K562 (cell line): ENCODE measurements at regions not wholly inside any gene's neighbourhood (a gene's known extent, or its start where the extent isn't known, plus 50 kb on each side); places are given as distances from the start of the nearest gene placed in this dataset.

Experiments
- HIVEP1 ChIP-seq: fragments of 250-450 bp; sonication (Bioruptor Pico); IDR thresholded peaks from 2 replicates; pipeline ENCODE4 v1.4.0; 2020; ENCODE audit warnings: mild to moderate bottlenecking
- SPI1 ChIP-seq: IDR thresholded peaks from 2 replicates; pipeline ENCODE4 v1.6.1; 2011; ENCODE audit warnings: low read depth, low read length, control low read depth, borderline replicate concordance
- YY1 ChIP-seq, 3 experiments: IDR thresholded peaks; 2 replicates each; pipeline ENCODE4 v1.6.1; 2011; ENCODE audit warnings: low read length in 2 of 3, mild to moderate bottlenecking in 2 of 3, moderate library complexity in 2 of 3, borderline replicate concordance in 1 of 3, control low read depth in 1 of 3, low read depth in 1 of 3; ENCODE audit not compliant: insufficient read depth in 3 of 3, insufficient replicate concordance in 2 of 3, control insufficient read depth in 1 of 3, insufficient read length in 1 of 3; ENCODE audit errors: extremely low read depth in 1 of 3
- TF ChIP-seq, protein P1 (sequence below), 3 experiments: IDR thresholded peaks in 2 of 3; conservative IDR thresholded peaks in 1 of 3; 2 replicates each; pipeline ENCODE4 v1.5.1; 2011 to 2012; ENCODE audit warnings: low read length in 3 of 3, mild to moderate bottlenecking in 3 of 3, control low read depth in 2 of 3, improper control_type of control experiment in 1 of 3, inconsistent platforms in 1 of 3, low read depth in 1 of 3, mixed read lengths in 1 of 3, moderate library complexity in 1 of 3; ENCODE audit not compliant: insufficient read depth in 2 of 3
- TF ChIP-seq, protein P2 (sequence below), 3 experiments: fragments of 200-800 bp in 1 of 3; fragments of 250-450 bp in 1 of 3; fragments of 450-650 bp in 1 of 3; sonication (Bioruptor Pico) in 1 of 3; sonication (Bioruptor generic) in 1 of 3; formaldehyde crosslinking in 1 of 3; IDR thresholded peaks; 2 replicates each; pipeline versions ENCODE4 v1.6.1 to v1.8.0; 2016 to 2022; ENCODE audit warnings: mild to moderate bottlenecking in 2 of 3, missing genetic modification characterization in 2 of 3, missing compliant biosample characterization in 1 of 3, moderate library complexity in 1 of 3
- TF ChIP-seq, protein P3 (sequence below): fragments of 250-450 bp; sonication (Bioruptor Pico); IDR thresholded peaks from 2 replicates; pipeline ENCODE4 v1.4.0; 2020
- TF ChIP-seq, protein P4 (sequence below): fragments of 450-650 bp; IDR thresholded peaks from 2 replicates; pipeline ENCODE4 v1.6.1; 2016; ENCODE audit warnings: low read depth

DNA sequence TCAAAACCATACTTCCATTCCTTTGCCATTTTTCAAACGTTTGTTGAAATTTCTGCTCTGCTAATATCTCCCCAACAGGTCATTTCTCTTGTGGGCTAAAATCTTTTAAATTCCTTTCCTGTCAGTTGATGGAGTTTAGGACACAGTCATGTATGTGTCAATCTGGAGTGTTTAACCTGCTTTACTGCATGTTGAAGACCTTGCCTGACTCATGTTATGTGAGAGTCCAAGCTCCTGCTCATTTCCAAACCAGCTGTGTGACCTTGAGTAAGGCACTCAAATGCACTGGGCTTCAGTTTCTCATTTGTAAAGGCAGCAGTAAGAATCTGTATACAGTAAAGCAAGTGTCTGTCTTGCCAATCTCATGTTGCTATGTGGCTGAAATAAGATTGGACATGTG lies 171.9 kb upstream of the SPACA1 start:
- no peak for TF ChIP-seq YY1 (IDR thresholded peaks at IDR 0.05; ENCODE audit: borderline replicate concordance in 1 of 3, control insufficient read depth in 1 of 3, extremely low read depth in 1 of 3, insufficient read depth in 3 of 3, insufficient read length in 1 of 3, insufficient replicate concordance in 2 of 3, low read depth in 1 of 3, low read length in 2 of 3)
- TF ChIP-seq, protein P1, sequence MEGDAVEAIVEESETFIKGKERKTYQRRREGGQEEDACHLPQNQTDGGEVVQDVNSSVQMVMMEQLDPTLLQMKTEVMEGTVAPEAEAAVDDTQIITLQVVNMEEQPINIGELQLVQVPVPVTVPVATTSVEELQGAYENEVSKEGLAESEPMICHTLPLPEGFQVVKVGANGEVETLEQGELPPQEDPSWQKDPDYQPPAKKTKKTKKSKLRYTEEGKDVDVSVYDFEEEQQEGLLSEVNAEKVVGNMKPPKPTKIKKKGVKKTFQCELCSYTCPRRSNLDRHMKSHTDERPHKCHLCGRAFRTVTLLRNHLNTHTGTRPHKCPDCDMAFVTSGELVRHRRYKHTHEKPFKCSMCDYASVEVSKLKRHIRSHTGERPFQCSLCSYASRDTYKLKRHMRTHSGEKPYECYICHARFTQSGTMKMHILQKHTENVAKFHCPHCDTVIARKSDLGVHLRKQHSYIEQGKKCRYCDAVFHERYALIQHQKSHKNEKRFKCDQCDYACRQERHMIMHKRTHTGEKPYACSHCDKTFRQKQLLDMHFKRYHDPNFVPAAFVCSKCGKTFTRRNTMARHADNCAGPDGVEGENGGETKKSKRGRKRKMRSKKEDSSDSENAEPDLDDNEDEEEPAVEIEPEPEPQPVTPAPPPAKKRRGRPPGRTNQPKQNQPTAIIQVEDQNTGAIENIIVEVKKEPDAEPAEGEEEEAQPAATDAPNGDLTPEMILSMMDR (IDR thresholded peaks at IDR 0.05 in 2 of 3, conservative IDR thresholded peaks at IDR 0.05 in 1 of 3; ENCODE audit: insufficient read depth in 2 of 3, low read depth in 1 of 3, low read length in 3 of 3) = no peak
- no peak for TF ChIP-seq HIVEP1 (CRISPR knock-in tag)
- no peak for TF ChIP-seq SPI1
- TF ChIP-seq, protein P2, sequence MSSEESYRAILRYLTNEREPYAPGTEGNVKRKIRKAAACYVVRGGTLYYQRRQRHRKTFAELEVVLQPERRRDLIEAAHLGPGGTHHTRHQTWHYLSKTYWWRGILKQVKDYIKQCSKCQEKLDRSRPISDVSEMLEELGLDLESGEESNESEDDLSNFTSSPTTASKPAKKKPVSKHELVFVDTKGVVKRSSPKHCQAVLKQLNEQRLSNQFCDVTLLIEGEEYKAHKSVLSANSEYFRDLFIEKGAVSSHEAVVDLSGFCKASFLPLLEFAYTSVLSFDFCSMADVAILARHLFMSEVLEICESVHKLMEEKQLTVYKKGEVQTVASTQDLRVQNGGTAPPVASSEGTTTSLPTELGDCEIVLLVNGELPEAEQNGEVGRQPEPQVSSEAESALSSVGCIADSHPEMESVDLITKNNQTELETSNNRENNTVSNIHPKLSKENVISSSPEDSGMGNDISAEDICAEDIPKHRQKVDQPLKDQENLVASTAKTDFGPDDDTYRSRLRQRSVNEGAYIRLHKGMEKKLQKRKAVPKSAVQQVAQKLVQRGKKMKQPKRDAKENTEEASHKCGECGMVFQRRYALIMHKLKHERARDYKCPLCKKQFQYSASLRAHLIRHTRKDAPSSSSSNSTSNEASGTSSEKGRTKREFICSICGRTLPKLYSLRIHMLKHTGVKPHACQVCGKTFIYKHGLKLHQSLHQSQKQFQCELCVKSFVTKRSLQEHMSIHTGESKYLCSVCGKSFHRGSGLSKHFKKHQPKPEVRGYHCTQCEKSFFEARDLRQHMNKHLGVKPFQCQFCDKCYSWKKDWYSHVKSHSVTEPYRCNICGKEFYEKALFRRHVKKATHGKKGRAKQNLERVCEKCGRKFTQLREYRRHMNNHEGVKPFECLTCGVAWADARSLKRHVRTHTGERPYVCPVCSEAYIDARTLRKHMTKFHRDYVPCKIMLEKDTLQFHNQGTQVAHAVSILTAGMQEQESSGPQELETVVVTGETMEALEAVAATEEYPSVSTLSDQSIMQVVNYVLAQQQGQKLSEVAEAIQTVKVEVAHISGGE (CRISPR knock-in tag; IDR thresholded peaks at IDR 0.05) = no peak
- TF ChIP-seq, protein P3, sequence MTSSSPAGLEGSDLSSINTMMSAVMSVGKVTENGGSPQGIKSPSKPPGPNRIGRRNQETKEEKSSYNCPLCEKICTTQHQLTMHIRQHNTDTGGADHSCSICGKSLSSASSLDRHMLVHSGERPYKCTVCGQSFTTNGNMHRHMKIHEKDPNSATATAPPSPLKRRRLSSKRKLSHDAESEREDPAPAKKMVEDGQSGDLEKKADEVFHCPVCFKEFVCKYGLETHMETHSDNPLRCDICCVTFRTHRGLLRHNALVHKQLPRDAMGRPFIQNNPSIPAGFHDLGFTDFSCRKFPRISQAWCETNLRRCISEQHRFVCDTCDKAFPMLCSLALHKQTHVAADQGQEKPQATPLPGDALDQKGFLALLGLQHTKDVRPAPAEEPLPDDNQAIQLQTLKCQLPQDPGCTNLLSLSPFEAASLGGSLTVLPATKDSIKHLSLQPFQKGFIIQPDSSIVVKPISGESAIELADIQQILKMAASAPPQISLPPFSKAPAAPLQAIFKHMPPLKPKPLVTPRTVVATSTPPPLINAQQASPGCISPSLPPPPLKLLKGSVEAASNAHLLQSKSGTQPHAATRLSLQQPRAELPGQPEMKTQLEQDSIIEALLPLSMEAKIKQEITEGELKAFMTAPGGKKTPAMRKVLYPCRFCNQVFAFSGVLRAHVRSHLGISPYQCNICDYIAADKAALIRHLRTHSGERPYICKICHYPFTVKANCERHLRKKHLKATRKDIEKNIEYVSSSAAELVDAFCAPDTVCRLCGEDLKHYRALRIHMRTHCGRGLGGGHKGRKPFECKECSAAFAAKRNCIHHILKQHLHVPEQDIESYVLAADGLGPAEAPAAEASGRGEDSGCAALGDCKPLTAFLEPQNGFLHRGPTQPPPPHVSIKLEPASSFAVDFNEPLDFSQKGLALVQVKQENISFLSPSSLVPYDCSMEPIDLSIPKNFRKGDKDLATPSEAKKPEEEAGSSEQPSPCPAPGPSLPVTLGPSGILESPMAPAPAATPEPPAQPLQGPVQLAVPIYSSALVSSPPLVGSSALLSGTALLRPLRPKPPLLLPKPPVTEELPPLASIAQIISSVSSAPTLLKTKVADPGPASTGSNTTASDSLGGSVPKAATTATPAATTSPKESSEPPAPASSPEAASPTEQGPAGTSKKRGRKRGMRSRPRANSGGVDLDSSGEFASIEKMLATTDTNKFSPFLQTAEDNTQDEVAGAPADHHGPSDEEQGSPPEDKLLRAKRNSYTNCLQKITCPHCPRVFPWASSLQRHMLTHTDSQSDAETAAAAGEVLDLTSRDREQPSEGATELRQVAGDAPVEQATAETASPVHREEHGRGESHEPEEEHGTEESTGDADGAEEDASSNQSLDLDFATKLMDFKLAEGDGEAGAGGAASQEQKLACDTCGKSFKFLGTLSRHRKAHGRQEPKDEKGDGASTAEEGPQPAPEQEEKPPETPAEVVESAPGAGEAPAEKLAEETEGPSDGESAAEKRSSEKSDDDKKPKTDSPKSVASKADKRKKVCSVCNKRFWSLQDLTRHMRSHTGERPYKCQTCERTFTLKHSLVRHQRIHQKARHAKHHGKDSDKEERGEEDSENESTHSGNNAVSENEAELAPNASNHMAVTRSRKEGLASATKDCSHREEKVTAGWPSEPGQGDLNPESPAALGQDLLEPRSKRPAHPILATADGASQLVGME (CRISPR knock-in tag) = no peak
- TF ChIP-seq, protein P4, sequence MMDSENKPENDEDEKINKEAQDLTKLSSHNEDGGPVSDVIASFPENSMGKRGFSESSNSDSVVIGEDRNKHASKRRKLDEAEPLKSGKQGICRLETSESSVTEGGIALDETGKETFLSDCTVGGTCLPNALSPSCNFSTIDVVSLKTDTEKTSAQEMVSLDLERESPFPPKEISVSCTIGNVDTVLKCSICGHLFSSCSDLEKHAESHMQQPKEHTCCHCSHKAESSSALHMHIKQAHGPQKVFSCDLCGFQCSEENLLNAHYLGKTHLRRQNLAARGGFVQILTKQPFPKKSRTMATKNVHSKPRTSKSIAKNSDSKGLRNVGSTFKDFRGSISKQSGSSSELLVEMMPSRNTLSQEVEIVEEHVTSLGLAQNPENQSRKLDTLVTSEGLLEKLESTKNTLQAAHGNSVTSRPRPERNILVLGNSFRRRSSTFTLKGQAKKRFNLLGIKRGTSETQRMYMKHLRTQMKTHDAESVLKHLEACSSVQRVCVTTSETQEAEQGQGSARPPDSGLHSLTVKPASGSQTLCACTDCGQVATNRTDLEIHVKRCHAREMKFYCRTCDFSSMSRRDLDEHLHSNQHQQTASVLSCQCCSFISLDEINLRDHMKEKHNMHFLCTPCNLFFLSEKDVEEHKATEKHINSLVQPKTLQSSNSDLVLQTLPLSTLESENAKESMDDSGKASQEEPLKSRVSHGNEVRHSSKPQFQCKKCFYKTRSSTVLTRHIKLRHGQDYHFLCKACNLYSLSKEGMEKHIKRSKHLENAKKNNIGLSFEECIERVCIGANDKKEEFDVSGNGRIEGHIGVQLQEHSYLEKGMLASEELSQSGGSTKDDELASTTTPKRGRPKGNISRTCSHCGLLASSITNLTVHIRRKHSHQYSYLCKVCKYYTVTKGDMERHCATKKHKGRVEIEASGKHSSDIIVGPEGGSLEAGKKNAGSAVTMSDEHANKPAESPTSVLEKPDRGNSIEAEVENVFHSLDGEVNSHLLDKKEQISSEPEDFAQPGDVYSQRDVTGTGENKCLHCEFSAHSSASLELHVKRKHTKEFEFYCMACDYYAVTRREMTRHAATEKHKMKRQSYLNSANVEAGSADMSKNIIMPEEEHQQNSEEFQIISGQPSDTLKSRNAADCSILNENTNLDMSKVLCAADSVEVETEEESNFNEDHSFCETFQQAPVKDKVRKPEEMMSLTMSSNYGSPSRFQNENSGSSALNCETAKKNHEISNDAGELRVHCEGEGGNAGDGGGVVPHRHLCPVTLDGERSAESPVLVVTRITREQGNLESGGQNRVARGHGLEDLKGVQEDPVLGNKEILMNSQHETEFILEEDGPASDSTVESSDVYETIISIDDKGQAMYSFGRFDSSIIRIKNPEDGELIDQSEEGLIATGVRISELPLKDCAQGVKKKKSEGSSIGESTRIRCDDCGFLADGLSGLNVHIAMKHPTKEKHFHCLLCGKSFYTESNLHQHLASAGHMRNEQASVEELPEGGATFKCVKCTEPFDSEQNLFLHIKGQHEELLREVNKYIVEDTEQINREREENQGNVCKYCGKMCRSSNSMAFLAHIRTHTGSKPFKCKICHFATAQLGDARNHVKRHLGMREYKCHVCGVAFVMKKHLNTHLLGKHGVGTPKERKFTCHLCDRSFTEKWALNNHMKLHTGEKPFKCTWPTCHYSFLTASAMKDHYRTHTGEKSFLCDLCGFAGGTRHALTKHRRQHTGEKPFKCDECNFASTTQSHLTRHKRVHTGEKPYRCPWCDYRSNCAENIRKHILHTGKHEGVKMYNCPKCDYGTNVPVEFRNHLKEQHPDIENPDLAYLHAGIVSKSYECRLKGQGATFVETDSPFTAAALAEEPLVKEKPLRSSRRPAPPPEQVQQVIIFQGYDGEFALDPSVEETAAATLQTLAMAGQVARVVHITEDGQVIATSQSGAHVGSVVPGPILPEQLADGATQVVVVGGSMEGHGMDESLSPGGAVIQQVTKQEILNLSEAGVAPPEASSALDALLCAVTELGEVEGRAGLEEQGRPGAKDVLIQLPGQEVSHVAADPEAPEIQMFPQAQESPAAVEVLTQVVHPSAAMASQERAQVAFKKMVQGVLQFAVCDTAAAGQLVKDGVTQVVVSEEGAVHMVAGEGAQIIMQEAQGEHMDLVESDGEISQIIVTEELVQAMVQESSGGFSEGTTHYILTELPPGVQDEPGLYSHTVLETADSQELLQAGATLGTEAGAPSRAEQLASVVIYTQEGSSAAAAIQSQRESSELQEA = no peak
